Fibroblast of pulmonary artery (primary cell): ENCODE measurements at regions not wholly inside any gene's neighbourhood (a gene's known extent, or its start where the extent isn't known, plus 50 kb on each side); places are given as distances from the start of the nearest gene placed in this dataset.
A peak's percentile ranks its signal among the peaks of the same experiment; 100 is the strongest.

Source experiments
- DNase-seq: peaks from one replicate; pipeline ENCODE4 v3.0.0-alpha.2; 2010; ENCODE audit warnings: low read depth
- H3K4me3 ChIP-seq: replicated peaks from 2 replicates; pipeline ENCODE4 v1.5.1; 2011; ENCODE audit warnings: low read depth, mild to moderate bottlenecking, control low read depth, low read length, moderate library complexity
- CTCF ChIP-seq: IDR thresholded peaks from 2 replicates; pipeline ENCODE4 v1.5.1; 2011; ENCODE audit warnings: mild to moderate bottlenecking, control low read depth, low read length, inconsistent platforms; ENCODE audit errors: missing control alignments

- H3K4me3 ChIP-seq, result no peak overlapping the region
- DNase-seq, result no peak
- no peak for TF ChIP-seq CTCF
Measured at GRCh38 chr12:107336695-107337094, 243.3 kb upstream of the CRY1 start.

GRCh38 chr12:107337346-107338095 is 244.2 kb upstream of the CRY1 start:
- no peak overlapping the region for H3K4me3 ChIP-seq
- peak; percentile 38 for DNase-seq
- TF ChIP-seq CTCF, result no peak

- DNase-seq, result no peak
- no peak for TF ChIP-seq CTCF
- H3K4me3 ChIP-seq, result no peak overlapping the region
Measured at GRCh38 chr12:107339487-107339886, 246.1 kb upstream of the CRY1 start.

- no peak for TF ChIP-seq CTCF
Measured at GRCh38 chr12:107339932-107340331, 246.6 kb upstream of the CRY1 start.

GRCh38 chr12:107340898-107341297 is 247.5 kb upstream of the CRY1 start:
- no peak for TF ChIP-seq CTCF
- no peak overlapping the region for H3K4me3 ChIP-seq
- no peak for DNase-seq

More at GRCh38 chr12:107339932-107340331, 246.6 kb upstream of the CRY1 start:
- H3K4me3 ChIP-seq, result no peak overlapping the region
- DNase-seq, result no peak

GRCh38 chr12:107344035-107344808 is 250.9 kb upstream of the CRY1 start:
- no peak overlapping the region for H3K4me3 ChIP-seq
- no peak for TF ChIP-seq CTCF
- DNase-seq, result no peak
